ENCODE measurements at regions not wholly inside any gene's neighbourhood (a gene's known extent, or its start where the extent isn't known, plus 50 kb on each side); places are given as distances from the start of the nearest gene placed in this dataset.

DNA sequence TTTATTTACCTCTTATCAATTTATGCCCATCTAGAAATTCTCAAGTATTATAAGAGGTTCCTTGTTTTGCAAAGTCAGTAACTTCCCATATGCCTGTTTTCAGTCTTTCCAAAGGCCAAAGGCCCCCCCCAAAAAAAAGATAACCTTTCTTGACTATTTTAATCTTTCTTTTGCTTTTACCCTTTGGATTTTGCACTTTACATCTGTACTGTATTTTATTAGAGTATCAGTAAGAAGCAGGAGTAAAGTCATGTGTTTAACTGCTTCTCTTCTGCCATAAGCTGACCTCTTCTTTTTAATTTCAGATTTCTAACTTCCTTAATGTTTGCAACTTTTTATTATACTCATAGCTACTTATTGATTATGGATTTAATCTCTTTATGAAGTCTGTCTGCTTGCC is 716.4 kb upstream of the NOVA1 start:
- TF ChIP-seq EGR1 (IDR thresholded peaks at IDR 0.05) (no peak), TAF1 (IDR thresholded peaks at IDR 0.05; ENCODE audit: low read depth) (no peak), TEAD4 (IDR thresholded peaks at IDR 0.05) (no peak), RAD21 (IDR thresholded peaks at IDR 0.05; ENCODE audit: low read depth) (no peak), USF1 (IDR thresholded peaks at IDR 0.05) (no peak), EP300 (IDR thresholded peaks at IDR 0.05; ENCODE audit: borderline replicate concordance) (no peak), NFIC (IDR thresholded peaks at IDR 0.05) (no peak), TCF12 (IDR thresholded peaks at IDR 0.05; ENCODE audit: low read depth) (no peak), ZBTB7A (IDR thresholded peaks at IDR 0.05; ENCODE audit: low read depth) (no peak), CEBPB (IDR thresholded peaks at IDR 0.05) (no peak), FOXM1 (IDR thresholded peaks at IDR 0.05; ENCODE audit: borderline replicate concordance, low read depth) (no peak), CREB1 (IDR thresholded peaks at IDR 0.05; ENCODE audit: low read depth) (no peak)
- TF ChIP-seq, protein P1, sequence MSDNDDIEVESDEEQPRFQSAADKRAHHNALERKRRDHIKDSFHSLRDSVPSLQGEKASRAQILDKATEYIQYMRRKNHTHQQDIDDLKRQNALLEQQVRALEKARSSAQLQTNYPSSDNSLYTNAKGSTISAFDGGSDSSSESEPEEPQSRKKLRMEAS (IDR thresholded peaks at IDR 0.05): no peak

DNA sequence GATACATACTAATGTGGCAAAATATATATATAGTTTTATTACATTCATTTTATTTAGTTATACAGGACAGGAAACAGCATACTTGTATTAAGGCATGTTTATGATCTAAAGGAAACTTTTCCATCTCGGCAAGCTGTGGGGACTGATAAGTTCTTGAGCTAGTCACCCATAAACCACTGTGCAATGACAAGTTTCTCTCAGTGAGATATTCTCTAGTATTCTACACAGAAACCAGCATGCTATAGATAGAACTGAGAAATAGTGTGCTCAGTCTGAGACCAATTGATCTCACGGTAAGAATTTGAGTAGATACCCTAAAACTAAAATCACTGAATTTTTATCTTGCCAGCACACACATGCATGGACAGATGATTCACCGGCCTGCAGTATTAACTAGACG is 717.6 kb upstream of the NOVA1 start:
- TF ChIP-seq ZBTB7A (IDR thresholded peaks at IDR 0.05; ENCODE audit: low read depth): no peak
- no peak for TF ChIP-seq CEBPB (IDR thresholded peaks at IDR 0.05)
- TF ChIP-seq CREB1 (IDR thresholded peaks at IDR 0.05; ENCODE audit: low read depth): no peak
- TF ChIP-seq, protein P2, sequence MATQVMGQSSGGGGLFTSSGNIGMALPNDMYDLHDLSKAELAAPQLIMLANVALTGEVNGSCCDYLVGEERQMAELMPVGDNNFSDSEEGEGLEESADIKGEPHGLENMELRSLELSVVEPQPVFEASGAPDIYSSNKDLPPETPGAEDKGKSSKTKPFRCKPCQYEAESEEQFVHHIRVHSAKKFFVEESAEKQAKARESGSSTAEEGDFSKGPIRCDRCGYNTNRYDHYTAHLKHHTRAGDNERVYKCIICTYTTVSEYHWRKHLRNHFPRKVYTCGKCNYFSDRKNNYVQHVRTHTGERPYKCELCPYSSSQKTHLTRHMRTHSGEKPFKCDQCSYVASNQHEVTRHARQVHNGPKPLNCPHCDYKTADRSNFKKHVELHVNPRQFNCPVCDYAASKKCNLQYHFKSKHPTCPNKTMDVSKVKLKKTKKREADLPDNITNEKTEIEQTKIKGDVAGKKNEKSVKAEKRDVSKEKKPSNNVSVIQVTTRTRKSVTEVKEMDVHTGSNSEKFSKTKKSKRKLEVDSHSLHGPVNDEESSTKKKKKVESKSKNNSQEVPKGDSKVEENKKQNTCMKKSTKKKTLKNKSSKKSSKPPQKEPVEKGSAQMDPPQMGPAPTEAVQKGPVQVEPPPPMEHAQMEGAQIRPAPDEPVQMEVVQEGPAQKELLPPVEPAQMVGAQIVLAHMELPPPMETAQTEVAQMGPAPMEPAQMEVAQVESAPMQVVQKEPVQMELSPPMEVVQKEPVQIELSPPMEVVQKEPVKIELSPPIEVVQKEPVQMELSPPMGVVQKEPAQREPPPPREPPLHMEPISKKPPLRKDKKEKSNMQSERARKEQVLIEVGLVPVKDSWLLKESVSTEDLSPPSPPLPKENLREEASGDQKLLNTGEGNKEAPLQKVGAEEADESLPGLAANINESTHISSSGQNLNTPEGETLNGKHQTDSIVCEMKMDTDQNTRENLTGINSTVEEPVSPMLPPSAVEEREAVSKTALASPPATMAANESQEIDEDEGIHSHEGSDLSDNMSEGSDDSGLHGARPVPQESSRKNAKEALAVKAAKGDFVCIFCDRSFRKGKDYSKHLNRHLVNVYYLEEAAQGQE (IDR thresholded peaks at IDR 0.05; ENCODE audit: low read depth): no peak
- no peak for TF ChIP-seq TCF12 (IDR thresholded peaks at IDR 0.05; ENCODE audit: low read depth)
- no peak for TF ChIP-seq YY1 (IDR thresholded peaks at IDR 0.05; ENCODE audit: low read depth)
- no peak for TF ChIP-seq EP300 (IDR thresholded peaks at IDR 0.05; ENCODE audit: borderline replicate concordance)
- TF ChIP-seq, protein P1 (IDR thresholded peaks at IDR 0.05): no peak
- TF ChIP-seq TEAD4 (IDR thresholded peaks at IDR 0.05): no peak
- no peak for TF ChIP-seq USF1 (IDR thresholded peaks at IDR 0.05)
- TF ChIP-seq NFIC (IDR thresholded peaks at IDR 0.05): no peak
- TF ChIP-seq TAF1 (IDR thresholded peaks at IDR 0.05; ENCODE audit: low read depth): no peak
- TF ChIP-seq EGR1 (IDR thresholded peaks at IDR 0.05): no peak

GRCh38 chr14:27315947-27316346 is 718.1 kb upstream of the NOVA1 start:
- TF ChIP-seq CEBPB (IDR thresholded peaks at IDR 0.05) (no peak), ZBTB7A (IDR thresholded peaks at IDR 0.05; ENCODE audit: low read depth) (no peak), TEAD4 (IDR thresholded peaks at IDR 0.05) (no peak), TAF1 (IDR thresholded peaks at IDR 0.05; ENCODE audit: low read depth) (no peak), EGR1 (IDR thresholded peaks at IDR 0.05) (no peak), YY1 (IDR thresholded peaks at IDR 0.05; ENCODE audit: low read depth) (no peak), CREB1 (IDR thresholded peaks at IDR 0.05; ENCODE audit: low read depth) (no peak), NFIC (IDR thresholded peaks at IDR 0.05) (no peak), RAD21 (IDR thresholded peaks at IDR 0.05; ENCODE audit: low read depth) (no peak), TCF12 (IDR thresholded peaks at IDR 0.05; ENCODE audit: low read depth) (no peak)
- TF ChIP-seq, protein P1 (IDR thresholded peaks at IDR 0.05): no peak

DNA sequence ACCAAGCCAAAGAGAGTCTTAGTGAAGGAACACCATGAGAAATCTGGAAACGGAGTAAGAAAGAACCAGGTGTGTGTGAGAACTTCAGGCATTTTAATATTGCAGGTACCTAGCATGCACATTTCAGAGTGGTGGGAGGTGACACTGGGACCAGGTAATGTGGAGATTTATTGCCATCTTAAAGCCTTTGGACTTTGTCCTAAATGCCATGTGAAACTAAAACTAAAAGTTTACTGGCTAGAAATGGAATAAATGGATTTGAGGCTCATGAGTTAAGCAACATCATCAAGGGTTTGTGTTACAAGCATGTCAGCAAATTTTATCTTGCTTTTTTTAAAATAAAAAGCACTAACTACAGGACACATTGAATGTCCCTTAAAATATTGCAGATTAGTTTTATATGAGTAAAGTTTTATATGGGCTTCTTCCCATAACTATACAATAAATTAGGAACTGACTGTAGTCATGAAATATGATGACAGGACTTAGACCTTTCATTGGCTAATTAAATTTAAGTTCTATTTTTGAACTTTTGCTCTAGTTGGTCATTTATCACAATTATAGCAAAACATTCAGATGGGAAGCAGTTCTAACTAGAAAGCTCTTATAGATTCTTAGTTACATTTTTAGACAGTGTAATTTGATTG is 721.1 kb upstream of the NOVA1 start:
- TF ChIP-seq ZBTB7A (IDR thresholded peaks at IDR 0.05; ENCODE audit: low read depth) (no peak), CREB1 (IDR thresholded peaks at IDR 0.05; ENCODE audit: low read depth) (no peak), FOXM1 (IDR thresholded peaks at IDR 0.05; ENCODE audit: borderline replicate concordance, low read depth) (no peak), RAD21 (IDR thresholded peaks at IDR 0.05; ENCODE audit: low read depth) (no peak), EP300 (IDR thresholded peaks at IDR 0.05; ENCODE audit: borderline replicate concordance) (no peak), YY1 (IDR thresholded peaks at IDR 0.05; ENCODE audit: low read depth) (no peak), TAF1 (IDR thresholded peaks at IDR 0.05; ENCODE audit: low read depth) (no peak), TCF12 (IDR thresholded peaks at IDR 0.05; ENCODE audit: low read depth) (no peak), USF1 (IDR thresholded peaks at IDR 0.05) (no peak)
- TF ChIP-seq, protein P1 (IDR thresholded peaks at IDR 0.05): no peak
- TF ChIP-seq, protein P2 (IDR thresholded peaks at IDR 0.05; ENCODE audit: low read depth): no peak

DNA sequence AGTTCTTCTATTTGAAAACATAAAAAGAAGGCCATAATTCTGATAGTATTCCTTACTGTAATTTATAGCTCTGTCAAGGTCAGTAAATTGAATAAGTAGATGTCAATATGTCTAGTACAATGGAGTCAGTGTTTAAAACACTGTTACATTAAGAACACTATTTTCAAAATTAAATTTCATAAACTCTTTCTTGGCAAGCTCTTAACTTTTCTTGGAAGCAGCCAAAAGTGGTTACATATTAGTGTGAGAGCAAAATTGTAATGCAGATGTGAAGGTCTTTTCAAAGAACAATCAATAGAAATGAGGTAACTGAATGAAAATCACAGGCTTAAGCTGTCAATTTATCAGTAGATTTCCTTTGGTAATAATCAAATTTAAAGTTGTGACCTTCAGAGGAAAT is 722.4 kb upstream of the NOVA1 start:
- TF ChIP-seq USF1 (IDR thresholded peaks at IDR 0.05) (no peak), RAD21 (IDR thresholded peaks at IDR 0.05; ENCODE audit: low read depth) (no peak), CEBPB (IDR thresholded peaks at IDR 0.05) (no peak), YY1 (IDR thresholded peaks at IDR 0.05; ENCODE audit: low read depth) (no peak), EGR1 (IDR thresholded peaks at IDR 0.05) (no peak), TEAD4 (IDR thresholded peaks at IDR 0.05) (no peak), ZBTB7A (IDR thresholded peaks at IDR 0.05; ENCODE audit: low read depth) (no peak), TAF1 (IDR thresholded peaks at IDR 0.05; ENCODE audit: low read depth) (no peak)
- TF ChIP-seq, protein P2 (IDR thresholded peaks at IDR 0.05; ENCODE audit: low read depth): no peak
- TF ChIP-seq, protein P1 (IDR thresholded peaks at IDR 0.05): no peak
